ENCODE measurements at regions not wholly inside any gene's neighbourhood (a gene's known extent, or its start where the extent isn't known, plus 50 kb on each side); places are given as distances from the start of the nearest gene placed in this dataset.

- no peak for DNase-seq (ENCODE audit: low spot score)
- H3K9me2 ChIP-seq (ENCODE audit: insufficient read depth, low read length), result no peaks in the 10 kb centered on the region
- CTCF ChIA-PET (ENCODE audit: unreplicated experiment), result no interaction called here
- no peak overlapping the region for H3K4me3 ChIP-seq (ENCODE audit: low read depth, low read length, poor library complexity, severe bottlenecking)
- H2AFZ ChIP-seq (ENCODE audit: low read length), result no peak overlapping the region
- BruUV-seq (replicated peaks), result no TSS peak
- H3K36me3 ChIP-seq (ENCODE audit: insufficient read depth, low read length), result no peaks in the 10 kb centered on the region
- TF ChIP-seq CTCF (conservative IDR thresholded peaks at IDR 0.05; ENCODE audit: low read length) (no peak), EZH2phosphoT487 (IDR thresholded peaks at IDR 0.05; ENCODE audit: borderline replicate concordance, low read depth, low read length) (no peak)
- no peak overlapping the region for H3K27ac ChIP-seq (ENCODE audit: low read depth, low read length, poor library complexity, severe bottlenecking)
- POLR2A ChIA-PET, result no interaction called here
- H3K9me3 ChIP-seq (ENCODE audit: low read length), result no peaks in the 10 kb centered on the region
- H3K4me1 ChIP-seq (ENCODE audit: insufficient read depth, low read length, poor library complexity, severe bottlenecking), result no peaks in the 10 kb centered on the region
- no peaks in the 10 kb centered on the region for H3K79me2 ChIP-seq (ENCODE audit: insufficient read depth, low read depth, low read length)
- H3K4me2 ChIP-seq (ENCODE audit: low read length), result no peak overlapping the region
- intact Hi-C loops (cut with micrococcal nuclease; ENCODE audit: unreplicated experiment), result no loop called here
- no peaks in the 10 kb centered on the region for H4K20me1 ChIP-seq (ENCODE audit: insufficient read depth, low read length)
Measured at GRCh38 chr20:58569241-58570125, 54.3 kb upstream of the APCDD1L start.

GRCh38 chr20:58568483-58569240, 53.5 kb upstream of the APCDD1L start:
- TF ChIP-seq EZH2phosphoT487 (IDR thresholded peaks at IDR 0.05; ENCODE audit: borderline replicate concordance, low read depth, low read length), result no peak
- no peak for TF ChIP-seq CTCF (conservative IDR thresholded peaks at IDR 0.05; ENCODE audit: low read length)
- CTCF ChIA-PET (ENCODE audit: unreplicated experiment), result no interaction called here
- Histone ChIP-seq H3K9me3 (ENCODE audit: low read length) (no peaks in the 10 kb centered on the region), H3K27ac (ENCODE audit: low read depth, low read length, poor library complexity, severe bottlenecking) (no peak overlapping the region), H3K79me2 (ENCODE audit: insufficient read depth, low read depth, low read length) (no peaks in the 10 kb centered on the region), H4K20me1 (ENCODE audit: insufficient read depth, low read length) (no peaks in the 10 kb centered on the region), H3K4me3 (ENCODE audit: low read depth, low read length, poor library complexity, severe bottlenecking) (no peak overlapping the region), H3K9me2 (ENCODE audit: insufficient read depth, low read length) (no peaks in the 10 kb centered on the region), H3K4me2 (ENCODE audit: low read length) (no peak overlapping the region), H3K36me3 (ENCODE audit: insufficient read depth, low read length) (no peaks in the 10 kb centered on the region), H3K4me1 (ENCODE audit: insufficient read depth, low read length, poor library complexity, severe bottlenecking) (no peaks in the 10 kb centered on the region), H2AFZ (ENCODE audit: low read length) (no peak overlapping the region)
- POLR2A ChIA-PET, result no interaction called here
- DNase-seq (ENCODE audit: low spot score), result no peak
- no TSS peak for BruUV-seq (replicated peaks)
- intact Hi-C loops (cut with micrococcal nuclease; ENCODE audit: unreplicated experiment), result no loop called here

GRCh38 chr20:58568126-58568482, 52.9 kb upstream of the APCDD1L start:
- Histone ChIP-seq H3K9me2 (ENCODE audit: insufficient read depth, low read length) (no peaks in the 10 kb centered on the region), H2AFZ (ENCODE audit: low read length) (no peak overlapping the region), H3K9me3 (ENCODE audit: low read length) (no peaks in the 10 kb centered on the region), H3K36me3 (ENCODE audit: insufficient read depth, low read length) (no peaks in the 10 kb centered on the region), H4K20me1 (ENCODE audit: insufficient read depth, low read length) (no peaks in the 10 kb centered on the region), H3K4me3 (ENCODE audit: low read depth, low read length, poor library complexity, severe bottlenecking) (no peak overlapping the region), H3K4me1 (ENCODE audit: insufficient read depth, low read length, poor library complexity, severe bottlenecking) (no peaks in the 10 kb centered on the region), H3K27ac (ENCODE audit: low read depth, low read length, poor library complexity, severe bottlenecking) (no peak overlapping the region), H3K4me2 (ENCODE audit: low read length) (no peak overlapping the region), H3K79me2 (ENCODE audit: insufficient read depth, low read depth, low read length) (no peaks in the 10 kb centered on the region)
- no peak for TF ChIP-seq EZH2phosphoT487 (IDR thresholded peaks at IDR 0.05; ENCODE audit: borderline replicate concordance, low read depth, low read length)
- no peak for TF ChIP-seq CTCF (conservative IDR thresholded peaks at IDR 0.05; ENCODE audit: low read length)
- ChIA-PET POLR2A (no interaction called here), CTCF (ENCODE audit: unreplicated experiment) (no interaction called here)
- no peak for DNase-seq (ENCODE audit: low spot score)
- intact Hi-C loops (cut with micrococcal nuclease; ENCODE audit: unreplicated experiment), result no loop called here
- no TSS peak for BruUV-seq (replicated peaks)
